ENCODE measurements at regions not wholly inside any gene's neighbourhood (a gene's known extent, or its start where the extent isn't known, plus 50 kb on each side); places are given as distances from the start of the nearest gene placed in this dataset.

- Histone ChIP-seq H3K27ac (ENCODE audit: insufficient read depth in 1 of 2, low read depth in 1 of 2, low read length in 2 of 2, poor library complexity in 1 of 2, severe bottlenecking in 2 of 2) (no peak overlapping the region), H3K36me3 (ENCODE audit: control insufficient read depth in 4 of 4, insufficient read depth in 4 of 4, low read length in 3 of 4) (no peaks in the 10 kb centered on the region), H3K9me3 (ENCODE audit: control extremely low read depth in 1 of 5, control insufficient read depth in 4 of 5, insufficient read depth in 2 of 5, low read depth in 1 of 5, low read length in 4 of 5) (peaks cover 0 to 8% (median 0%) of the 10 kb centered on the region in 5 experiments), H3K4me3 (ENCODE audit: control insufficient read depth in 1 of 7, extremely low read depth in 1 of 7, insufficient read depth in 4 of 7, low read depth in 2 of 7, low read length in 6 of 7) (no peak overlapping the region), H3K27me3 (replicated peaks in 2 of 5; ENCODE audit: control insufficient read depth in 4 of 5, insufficient read depth in 5 of 5, low read length in 4 of 5) (no peaks in the 10 kb centered on the region), H3K4me1 (ENCODE audit: control extremely low read depth in 1 of 4, control insufficient read depth in 4 of 4, insufficient read depth in 4 of 4, low read length in 3 of 4) (no peaks in the 10 kb centered on the region)
- no peak for DNase-seq
- WGBS (ENCODE audit: insufficient coverage), result 94% methylated on average over 5 of the region's 5 CpGs
- ChIA-PET CTCF (no interaction called here), POLR2A (no interaction called here)
Observed at GRCh38 chr3:61505197-61505596, 56.2 kb upstream of the PTPRG start.

GRCh38 chr3:61507946-61508345, 53.4 kb upstream of the PTPRG start:
- H3K36me3 ChIP-seq (ENCODE audit: control insufficient read depth in 4 of 4, insufficient read depth in 4 of 4, low read length in 3 of 4), result no peaks in the 10 kb centered on the region
- H3K9me3 ChIP-seq (ENCODE audit: control extremely low read depth in 1 of 5, control insufficient read depth in 4 of 5, insufficient read depth in 2 of 5, low read depth in 1 of 5, low read length in 4 of 5), result peaks cover 0 to 8% (median 0%) of the 10 kb centered on the region in 5 experiments
- DNase-seq, result no peak
- H3K27me3 ChIP-seq (replicated peaks in 2 of 5; ENCODE audit: control insufficient read depth in 4 of 5, insufficient read depth in 5 of 5, low read length in 4 of 5), result no peaks in the 10 kb centered on the region
- ChIA-PET POLR2A (no interaction called here), CTCF (no interaction called here)
- no peaks in the 10 kb centered on the region for H3K4me1 ChIP-seq (ENCODE audit: control extremely low read depth in 1 of 4, control insufficient read depth in 4 of 4, insufficient read depth in 4 of 4, low read length in 3 of 4)
- H3K27ac ChIP-seq (ENCODE audit: insufficient read depth in 1 of 2, low read depth in 1 of 2, low read length in 2 of 2, poor library complexity in 1 of 2, severe bottlenecking in 2 of 2), result no peak overlapping the region
- no peak overlapping the region for H3K4me3 ChIP-seq (ENCODE audit: control insufficient read depth in 1 of 7, extremely low read depth in 1 of 7, insufficient read depth in 4 of 7, low read depth in 2 of 7, low read length in 6 of 7)
- WGBS (ENCODE audit: insufficient coverage), result no CpG with 5 or more reads among the region's 1 CpG

All from common myeloid progenitor, CD34-positive (primary cell).